Esophagus squamous epithelium (tissue), 5 donors: ENCODE measurements at regions not wholly inside any gene's neighbourhood (a gene's known extent, or its start where the extent isn't known, plus 50 kb on each side); places are given as distances from the start of the nearest gene placed in this dataset.

Experiments
- DNase-seq: peaks from one replicate; lab custom pipeline; 2025; lab: John Stamatoyannopoulos, UW
- H3K27ac ChIP-seq, 4 donors: fragments of 200-600 bp; sonication (generic); one replicate each; pipeline ENCODE4 v1.5.1; 2016 to 2019; ENCODE audit warnings: mild to moderate bottlenecking in 1 of 4
- H3K27me3 ChIP-seq, 4 donors: fragments of 200-600 bp; sonication (generic); 1 replicate in 3 of 4; 2 replicates in 1 of 4; pipeline versions ENCODE4 v1.5.1 to v1.6.0; 2017 to 2021; ENCODE audit warnings: antibody characterized with exemption in 1 of 4
- H3K36me3 ChIP-seq, 3 donors: fragments of 200-600 bp; sonication (generic); one replicate each; pipeline ENCODE4 v1.5.1; 2016 to 2019
- H3K4me1 ChIP-seq, 3 donors: fragments of 200-600 bp; sonication (generic); one replicate each; pipeline ENCODE4 v1.5.1; 2017 to 2019
- H3K4me3 ChIP-seq, 4 donors: fragments of 200-600 bp; sonication (generic); 1 replicate in 3 of 4; 2 replicates in 1 of 4; pipeline ENCODE4 v1.5.1; 2016 to 2019; ENCODE audit warnings: mild to moderate bottlenecking in 2 of 4, moderate library complexity in 1 of 4
- H3K9me3 ChIP-seq, 3 donors: fragments of 200-600 bp; sonication (generic); one replicate each; pipeline ENCODE4 v1.5.1; 2016 to 2019
- POLR2A ChIP-seq, 4 donors: fragments of 450-650 bp; IDR thresholded peaks; one replicate each; pipeline ENCODE4 v1.6.1; 2017; ENCODE audit warnings: antibody characterized with exemption in 4 of 4, mild to moderate bottlenecking in 4 of 4, moderate library complexity in 3 of 4
- WGBS, 2 donors: methylation state at CpG; one replicate each; pipeline ENCODE4 v1.1.5; 2018; 5-methylcytosine and 5-hydroxymethylcytosine counted together
- intact Hi-C: fragments of 100-400 bp; cut with DNase I; formaldehyde crosslinking; loops from one replicate; pipeline ENCODE4 v1.15.0; 2022
- TF ChIP-seq, protein P1 (sequence below), 6 experiments: fragments of 450-650 bp in 4 of 6; fragments of 200-600 bp in 2 of 6; sonication (generic) in 2 of 6; IDR thresholded peaks; one replicate each; pipeline ENCODE4 v1.5.1; 2016 to 2019; ENCODE audit warnings: antibody characterized with exemption in 6 of 6, mild to moderate bottlenecking in 4 of 6, moderate library complexity in 4 of 6
- donor health status: DM: yes; HTN: yes; CAD: no.

DNA sequence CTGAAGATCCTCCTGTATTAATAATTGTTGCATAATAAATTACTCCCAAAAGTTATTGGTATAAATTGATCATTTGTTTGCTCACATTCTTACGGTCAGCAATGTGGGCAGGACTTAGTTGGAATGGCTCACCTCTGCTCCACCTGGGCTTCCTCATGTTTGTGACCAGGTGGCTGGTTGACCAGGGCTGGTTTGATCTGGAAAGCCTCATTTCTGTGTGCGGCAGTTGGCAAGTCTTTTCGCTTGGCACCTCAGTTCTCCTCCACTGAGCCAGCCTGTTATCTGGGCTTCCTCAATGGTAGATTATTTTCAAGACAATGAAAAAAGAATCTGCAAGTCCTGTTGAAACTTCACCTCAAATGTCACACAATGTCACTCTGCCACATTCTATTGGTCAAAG lies 301.1 kb downstream of the TBL1XR1 start:
- intact Hi-C loops, result no loop called here
- Histone ChIP-seq H3K4me3 (no peak overlapping the region), H3K27me3 (peaks cover 0 to 4% (median 0%) of the 10 kb centered on the region in 4 donors), H3K36me3 (no peaks in the 10 kb centered on the region), H3K27ac (no peak overlapping the region), H3K4me1 (no peaks in the 10 kb centered on the region), H3K9me3 (no peaks in the 10 kb centered on the region)
- 85 to 90% methylated on average over 3 of the region's 3 CpGs for WGBS, 2 donors
- no peak for TF ChIP-seq POLR2A (IDR thresholded peaks at IDR 0.05)
- TF ChIP-seq, protein P1, sequence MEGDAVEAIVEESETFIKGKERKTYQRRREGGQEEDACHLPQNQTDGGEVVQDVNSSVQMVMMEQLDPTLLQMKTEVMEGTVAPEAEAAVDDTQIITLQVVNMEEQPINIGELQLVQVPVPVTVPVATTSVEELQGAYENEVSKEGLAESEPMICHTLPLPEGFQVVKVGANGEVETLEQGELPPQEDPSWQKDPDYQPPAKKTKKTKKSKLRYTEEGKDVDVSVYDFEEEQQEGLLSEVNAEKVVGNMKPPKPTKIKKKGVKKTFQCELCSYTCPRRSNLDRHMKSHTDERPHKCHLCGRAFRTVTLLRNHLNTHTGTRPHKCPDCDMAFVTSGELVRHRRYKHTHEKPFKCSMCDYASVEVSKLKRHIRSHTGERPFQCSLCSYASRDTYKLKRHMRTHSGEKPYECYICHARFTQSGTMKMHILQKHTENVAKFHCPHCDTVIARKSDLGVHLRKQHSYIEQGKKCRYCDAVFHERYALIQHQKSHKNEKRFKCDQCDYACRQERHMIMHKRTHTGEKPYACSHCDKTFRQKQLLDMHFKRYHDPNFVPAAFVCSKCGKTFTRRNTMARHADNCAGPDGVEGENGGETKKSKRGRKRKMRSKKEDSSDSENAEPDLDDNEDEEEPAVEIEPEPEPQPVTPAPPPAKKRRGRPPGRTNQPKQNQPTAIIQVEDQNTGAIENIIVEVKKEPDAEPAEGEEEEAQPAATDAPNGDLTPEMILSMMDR (IDR thresholded peaks at IDR 0.05), result no peak
- DNase-seq, result no peak

DNA sequence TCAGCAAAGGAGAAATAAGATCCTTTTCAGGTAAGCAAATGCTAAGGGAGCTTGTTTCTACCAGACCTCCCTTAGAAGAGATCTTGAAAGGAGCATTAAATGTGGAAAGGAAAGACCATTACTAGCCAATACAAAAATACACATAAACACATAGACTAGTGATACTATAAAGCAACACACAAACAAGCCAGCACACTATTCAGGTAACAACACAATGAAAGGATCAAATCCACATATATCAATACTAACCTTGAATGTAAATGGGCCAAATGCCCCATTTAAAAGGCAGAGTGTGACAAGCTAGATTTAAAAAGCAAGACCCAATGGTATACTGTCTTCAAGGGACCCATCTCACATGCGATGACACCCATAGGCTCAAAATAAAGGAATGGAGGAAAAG lies 317.6 kb downstream of the TBL1XR1 start:
- WGBS, 2 donors, result 93 to 96% methylated on average over 1 of the region's 1 CpG
- TF ChIP-seq POLR2A (IDR thresholded peaks at IDR 0.05), result no peak
- TF ChIP-seq, protein P1 (IDR thresholded peaks at IDR 0.05), result no peak
- Histone ChIP-seq H3K9me3 (peaks cover 0 to 11% (median 0%) of the 10 kb centered on the region in 3 donors), H3K4me3 (no peak overlapping the region), H3K27me3 (no peaks in the 10 kb centered on the region), H3K36me3 (no peaks in the 10 kb centered on the region), H3K4me1 (no peaks in the 10 kb centered on the region), H3K27ac (no peak overlapping the region)
- DNase-seq, result no peak
- intact Hi-C loops, result loop anchor here (10.0 kb wide), 1 partner anchor 55 kb away; no protein-coding TSS in a partner anchor

DNA sequence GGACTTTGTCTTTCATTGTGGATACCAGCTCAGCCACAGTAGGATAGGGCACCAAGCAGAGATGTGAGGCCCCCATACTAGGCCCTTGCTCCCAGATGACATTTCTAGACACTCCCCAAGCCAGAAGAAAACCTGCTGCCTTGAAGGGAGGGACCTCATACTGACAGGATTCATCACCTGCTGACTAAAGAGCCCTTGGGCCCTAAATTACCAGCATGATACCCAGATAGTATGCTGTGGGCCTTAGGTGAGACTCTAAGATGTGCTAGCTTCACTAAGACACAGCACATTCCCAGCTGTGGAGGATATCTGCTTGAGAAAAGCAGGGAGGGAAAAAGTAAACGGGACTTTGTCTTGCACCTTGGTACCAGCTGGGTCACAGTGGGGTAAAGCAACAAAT lies 324.0 kb downstream of the TBL1XR1 start:
- intact Hi-C loops, result loop anchor here (10.0 kb wide), 1 partner anchor 62 kb away; no protein-coding TSS in a partner anchor
- H3K9me3 ChIP-seq, result peaks cover 0 to 15% (median 0%) of the 10 kb centered on the region in 3 donors
- H3K27ac ChIP-seq, result no peak overlapping the region
- WGBS, 2 donors, result 67 to 85% methylated on average over 1 of the region's 1 CpG
- no peaks in the 10 kb centered on the region for H3K36me3 ChIP-seq
- H3K4me3 ChIP-seq, result no peak overlapping the region
- DNase-seq, result no peak
- TF ChIP-seq, protein P1 (IDR thresholded peaks at IDR 0.05), result no peak
- no peak for TF ChIP-seq POLR2A (IDR thresholded peaks at IDR 0.05)
- peaks cover 0 to 5% (median 0%) of the 10 kb centered on the region in 3 donors for H3K4me1 ChIP-seq
- no peaks in the 10 kb centered on the region for H3K27me3 ChIP-seq

DNA sequence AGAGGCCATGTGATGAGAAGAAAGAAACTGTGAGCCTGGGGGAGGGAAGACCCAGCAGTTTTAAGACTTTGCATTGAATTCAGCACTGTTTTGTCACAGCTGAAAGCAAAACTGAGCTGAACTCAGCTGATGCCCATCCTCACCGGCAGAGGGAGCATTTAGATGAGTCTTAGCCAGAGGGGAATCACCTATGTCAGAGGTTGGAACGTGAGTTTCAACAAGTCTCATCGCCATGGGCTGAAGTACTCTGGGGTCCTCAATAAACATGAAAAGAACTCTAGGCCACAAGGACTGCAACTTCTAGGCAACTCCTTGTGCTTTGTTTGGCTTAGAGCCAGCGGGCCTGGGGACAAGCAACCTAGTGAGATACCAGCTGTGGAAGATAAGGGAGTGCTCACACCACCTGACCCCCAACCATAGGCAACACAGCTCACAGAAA lies 324.5 kb downstream of the TBL1XR1 start:
- 0% methylated on average over 2 of the region's 4 CpGs; no CpG with 5 or more reads in 1 of the 2 donors for WGBS, 2 donors
- peaks cover 0 to 15% (median 0%) of the 10 kb centered on the region in 3 donors for H3K9me3 ChIP-seq
- no peak for DNase-seq

DNA sequence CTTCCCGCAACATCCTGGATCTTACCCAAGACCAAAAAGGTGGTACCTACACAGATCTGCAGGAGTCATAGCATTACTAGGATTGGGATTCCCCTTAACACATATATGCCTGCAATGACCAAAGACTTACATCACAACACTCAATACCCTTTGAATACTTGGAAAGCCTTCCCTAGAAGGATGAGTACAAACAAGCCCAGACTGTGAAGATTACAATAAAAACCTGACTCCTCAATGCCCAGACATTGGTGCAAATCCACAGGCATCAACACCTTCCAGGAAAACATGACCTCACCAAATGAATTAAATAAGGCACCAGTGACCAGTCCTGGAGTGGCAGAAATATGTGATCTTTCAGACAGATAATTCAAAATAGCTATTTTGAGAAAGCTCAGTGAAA lies 326.8 kb downstream of the TBL1XR1 start:
- H3K36me3 ChIP-seq, result no peaks in the 10 kb centered on the region
- intact Hi-C loops, result loop anchor here (10.0 kb wide), 1 partner anchor 64 kb away; no protein-coding TSS in a partner anchor
- H3K4me3 ChIP-seq, result no peak overlapping the region
- TF ChIP-seq, protein P1 (IDR thresholded peaks at IDR 0.05), result no peak
- TF ChIP-seq POLR2A (IDR thresholded peaks at IDR 0.05), result no peak
- peaks cover 0 to 13% (median 6%) of the 10 kb centered on the region in 3 donors for H3K4me1 ChIP-seq
- H3K27me3 ChIP-seq, result no peaks in the 10 kb centered on the region
- no peak for DNase-seq
- 100% methylated on average over 1 of the region's 1 CpG for WGBS, 2 donors
- peaks cover 0 to 9% (median 0%) of the 10 kb centered on the region in 3 donors for H3K9me3 ChIP-seq
- no peak overlapping the region for H3K27ac ChIP-seq

More for the DNA sequence above, 324.5 kb downstream of the TBL1XR1 start:
- no peak for TF ChIP-seq POLR2A (IDR thresholded peaks at IDR 0.05)
- TF ChIP-seq, protein P1 (IDR thresholded peaks at IDR 0.05), result peak; percentile 44 to 84 (median 66)
- no peak overlapping the region for H3K27ac ChIP-seq
- H3K4me3 ChIP-seq, result no peak overlapping the region
- peaks cover 0 to 10% (median 4%) of the 10 kb centered on the region in 3 donors for H3K4me1 ChIP-seq
- intact Hi-C loops, result loop anchor here (10.0 kb wide), 1 partner anchor 62 kb away; no protein-coding TSS in a partner anchor
- H3K27me3 ChIP-seq, result no peaks in the 10 kb centered on the region
- no peaks in the 10 kb centered on the region for H3K36me3 ChIP-seq
